Activated CD8-positive, alpha-beta T cell treated with anti-CD3 and anti-CD28 coated beads for 36 hours (primary cell): ENCODE measurements at regions not wholly inside any gene's neighbourhood (a gene's known extent, or its start where the extent isn't known, plus 50 kb on each side); places are given as distances from the start of the nearest gene placed in this dataset.

Experiments
- ATAC-seq: fragments of 200-7000 bp; cut with Tn5 transposase; one replicate; pipeline ENCODE4 v1.10.0; 2021; ENCODE audit warnings: mild to moderate bottlenecking, moderate library complexity
- CTCF ChIA-PET: fragments of 350-600 bp; sonication (Branson Sonifier 250); formaldehyde crosslinking; loops from one replicate; lab custom pipeline; 2021; ENCODE audit warnings: antibody characterized with exemption; lab: Charles Lee
- POLR2A ChIA-PET: fragments of 350-600 bp; sonication (Branson Sonifier 250); formaldehyde crosslinking; loops from one replicate; lab custom pipeline; 2021; ENCODE audit warnings: antibody characterized with exemption; lab: Charles Lee
- DNase-seq: peaks from one replicate; pipeline ENCODE4 v3.0.0-alpha.2; 2020
- H3K27ac Mint-ChIP-seq: one replicate; pipeline ENCODE4 v1.8.0; 2021; ENCODE audit warnings: mild to moderate bottlenecking, mixed read lengths
- H3K27me3 Mint-ChIP-seq: one replicate; pipeline ENCODE4 v1.8.0; 2021; ENCODE audit warnings: mixed read lengths
- H3K36me3 Mint-ChIP-seq: one replicate; pipeline ENCODE4 v1.8.0; 2021; ENCODE audit warnings: low read depth, mixed read lengths
- H3K4me1 Mint-ChIP-seq: one replicate; pipeline ENCODE4 v1.8.0; 2021; ENCODE audit warnings: low read depth, mixed read lengths
- H3K4me3 Mint-ChIP-seq: one replicate; pipeline ENCODE4 v1.8.0; 2021; ENCODE audit warnings: mild to moderate bottlenecking, moderate library complexity, mixed read lengths
- H3K9me3 Mint-ChIP-seq: one replicate; pipeline ENCODE4 v1.8.0; 2021; ENCODE audit warnings: mixed read lengths
- intact Hi-C: fragments of 100-400 bp; cut with micrococcal nuclease; formaldehyde crosslinking; loops from one replicate; pipeline ENCODE4 v1.10.0; 2022
- TF ChIP-seq, protein P1 (sequence below): fragments of 200-600 bp; IDR thresholded peaks from one replicate; pipeline ENCODE4 v1.8.0; 2022; ENCODE audit warnings: antibody characterized with exemption, mild to moderate bottlenecking

GRCh38 chr15:70252056-70252950, 154.6 kb upstream of the TLE3 start:
- H3K27ac Mint-ChIP-seq = no peak overlapping the region
- H3K27me3 Mint-ChIP-seq = peaks cover 6% of the 10 kb centered on the region
- peaks cover 2% of the 10 kb centered on the region for H3K9me3 Mint-ChIP-seq
- peaks cover 23% of the 10 kb centered on the region for H3K4me1 Mint-ChIP-seq
- H3K4me3 Mint-ChIP-seq = no peak overlapping the region
- DNase-seq (no peak), ATAC-seq (no peak)
- CTCF ChIA-PET = interaction anchor here (1.3 kb wide), 1 partner anchor 12 kb away, joined by 4 read pairs; no protein-coding TSS in a partner anchor
- intact Hi-C loops = no loop called here
- POLR2A ChIA-PET = interaction anchor here (1.3 to 1.6 kb wide), 2 partner anchors 11 to 19 kb away, joined by 3 to 5 read pairs; no protein-coding TSS in a partner anchor
- TF ChIP-seq, protein P1, sequence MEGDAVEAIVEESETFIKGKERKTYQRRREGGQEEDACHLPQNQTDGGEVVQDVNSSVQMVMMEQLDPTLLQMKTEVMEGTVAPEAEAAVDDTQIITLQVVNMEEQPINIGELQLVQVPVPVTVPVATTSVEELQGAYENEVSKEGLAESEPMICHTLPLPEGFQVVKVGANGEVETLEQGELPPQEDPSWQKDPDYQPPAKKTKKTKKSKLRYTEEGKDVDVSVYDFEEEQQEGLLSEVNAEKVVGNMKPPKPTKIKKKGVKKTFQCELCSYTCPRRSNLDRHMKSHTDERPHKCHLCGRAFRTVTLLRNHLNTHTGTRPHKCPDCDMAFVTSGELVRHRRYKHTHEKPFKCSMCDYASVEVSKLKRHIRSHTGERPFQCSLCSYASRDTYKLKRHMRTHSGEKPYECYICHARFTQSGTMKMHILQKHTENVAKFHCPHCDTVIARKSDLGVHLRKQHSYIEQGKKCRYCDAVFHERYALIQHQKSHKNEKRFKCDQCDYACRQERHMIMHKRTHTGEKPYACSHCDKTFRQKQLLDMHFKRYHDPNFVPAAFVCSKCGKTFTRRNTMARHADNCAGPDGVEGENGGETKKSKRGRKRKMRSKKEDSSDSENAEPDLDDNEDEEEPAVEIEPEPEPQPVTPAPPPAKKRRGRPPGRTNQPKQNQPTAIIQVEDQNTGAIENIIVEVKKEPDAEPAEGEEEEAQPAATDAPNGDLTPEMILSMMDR = no peak
- H3K36me3 Mint-ChIP-seq = no peaks in the 10 kb centered on the region

- ChIA-PET CTCF (interaction anchor here (0.6 to 1.3 kb wide), 2 partner anchors 11 to 142 kb away, joined by 3 to 4 read pairs; no protein-coding TSS in a partner anchor), POLR2A (interaction anchor here (1.6 kb wide), 1 partner anchor 20 kb away, joined by 5 read pairs; no protein-coding TSS in a partner anchor)
- no peak for ATAC-seq
- Mint-ChIP-seq H3K4me1 (peaks cover 31% of the 10 kb centered on the region), H3K27ac (no peak overlapping the region), H3K9me3 (no peaks in the 10 kb centered on the region), H3K27me3 (peaks cover 5% of the 10 kb centered on the region), H3K36me3 (no peaks in the 10 kb centered on the region), H3K4me3 (no peak overlapping the region)
- TF ChIP-seq, protein P1 = no peak
- intact Hi-C loops = no loop called here
- DNase-seq = no peak
Observed at GRCh38 chr15:70251246-70251990, 153.7 kb upstream of the TLE3 start.

DNA sequence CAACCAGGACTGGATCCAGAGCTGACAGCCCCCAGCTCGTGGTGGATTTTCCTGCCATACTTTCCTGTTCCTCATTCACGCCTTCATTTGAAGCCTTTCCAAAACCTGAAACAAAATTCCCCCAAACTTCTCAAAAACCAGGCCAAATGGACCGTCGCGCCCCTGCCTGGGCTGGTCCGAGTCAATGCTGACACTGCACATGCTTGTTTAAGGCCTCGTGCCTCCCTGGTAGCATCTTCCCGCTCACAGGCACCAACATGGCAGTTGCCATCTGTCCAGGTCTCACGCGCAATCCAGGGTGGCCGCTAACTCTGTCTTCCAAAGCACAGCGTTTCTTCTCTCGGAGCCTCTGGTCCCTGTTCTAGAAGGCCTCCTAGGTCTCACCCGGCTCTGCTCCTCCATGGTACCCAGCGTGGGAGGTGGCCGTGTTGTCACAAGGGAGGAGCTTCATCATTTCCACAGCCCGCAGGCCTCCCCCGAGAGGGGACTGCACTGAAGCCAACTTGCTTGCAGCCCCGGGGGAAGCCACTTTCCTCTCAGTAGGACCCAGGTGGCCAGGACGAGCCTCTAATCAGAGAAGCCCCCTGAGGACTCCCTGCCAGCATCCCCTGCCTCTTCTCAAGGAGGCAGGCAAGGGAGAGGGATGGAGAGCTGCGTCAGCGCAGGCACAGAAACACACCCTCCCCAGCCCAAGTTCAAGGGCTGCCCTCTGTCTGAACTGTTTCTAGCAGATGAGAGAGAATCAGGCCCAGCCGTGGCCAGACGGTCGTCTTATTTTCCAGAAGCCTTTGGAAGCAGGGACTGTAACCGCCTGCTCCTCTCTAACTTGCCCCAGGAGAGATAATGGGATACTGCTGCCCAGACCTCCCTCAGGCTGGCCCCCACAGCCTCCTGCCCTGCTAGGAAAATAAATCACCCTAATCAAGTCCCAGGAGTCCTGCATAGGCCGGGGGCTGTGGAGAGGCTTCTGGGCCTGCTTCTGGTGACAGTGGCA, 152.8 kb upstream of the TLE3 start:
- H3K9me3 Mint-ChIP-seq = no peaks in the 10 kb centered on the region
- ATAC-seq (no peak), DNase-seq (no peak)
- no peaks in the 10 kb centered on the region for H3K36me3 Mint-ChIP-seq
- H3K27me3 Mint-ChIP-seq = no peaks in the 10 kb centered on the region
- H3K4me1 Mint-ChIP-seq = peaks cover 40% of the 10 kb centered on the region
- intact Hi-C loops = no loop called here
- ChIA-PET POLR2A (interaction anchor here (1.6 kb wide), 1 partner anchor 21 kb away, joined by 5 read pairs; no protein-coding TSS in a partner anchor), CTCF (interaction anchor here (1.3 kb wide), 1 partner anchor 10 kb away, joined by 4 read pairs; no protein-coding TSS in a partner anchor)
- no peak overlapping the region for H3K27ac Mint-ChIP-seq
- TF ChIP-seq, protein P1 = no peak
- H3K4me3 Mint-ChIP-seq = no peak overlapping the region

DNA sequence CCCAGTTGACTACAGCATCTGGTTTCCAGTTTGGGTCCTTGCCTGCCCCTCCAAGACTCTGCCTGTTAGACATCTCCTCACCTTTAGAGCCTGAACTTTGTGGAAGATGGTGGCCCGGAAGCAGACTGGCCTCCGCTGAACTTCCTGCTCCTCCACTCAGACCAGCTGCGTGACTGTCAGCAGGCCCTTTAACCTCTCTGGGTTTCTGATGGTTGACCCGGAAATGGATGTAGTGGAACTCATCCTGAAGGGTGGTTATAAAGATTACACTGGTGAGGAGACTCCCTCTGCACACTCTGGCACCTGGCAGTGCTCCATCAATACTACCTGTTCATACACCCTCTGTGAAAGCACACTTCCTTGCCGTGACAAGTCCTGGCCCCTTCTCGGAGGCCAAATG, 151.9 kb upstream of the TLE3 start:
- Mint-ChIP-seq H3K27ac (no peak overlapping the region), H3K27me3 (no peaks in the 10 kb centered on the region), H3K36me3 (no peaks in the 10 kb centered on the region), H3K4me1 (peaks cover 43% of the 10 kb centered on the region), H3K4me3 (no peak overlapping the region), H3K9me3 (no peaks in the 10 kb centered on the region)
- ChIA-PET CTCF (interaction anchor here (1.3 to 1.5 kb wide), 2 partner anchors 9 to 23 kb away, joined by 3 to 7 read pairs; no protein-coding TSS in a partner anchor), POLR2A (no interaction called here)
- intact Hi-C loops = loop anchor here (10.0 kb wide), 1 partner anchor 495 kb away; no protein-coding TSS in a partner anchor
- TF ChIP-seq, protein P1 = no peak
- DNase-seq (no peak), ATAC-seq (no peak)
